Urothelium cell line (cell line): ENCODE measurements at regions not wholly inside any gene's neighbourhood (a gene's known extent, or its start where the extent isn't known, plus 50 kb on each side); places are given as distances from the start of the nearest gene placed in this dataset.

Experiments used
- DNase-seq: peaks from one replicate; pipeline ENCODE4 v3.0.0; 2011; ENCODE audit warnings: low spot score, mixed read lengths
- FAIRE-seq: peaks from 2 replicates; lab custom pipeline; 2011; peaks lifted over from hg19 to GRCh38; lab: Jason Lieb, UNC

GRCh38 chr10:27599546-27599945, 95.4 kb downstream of the RAB18 start:
- no peak for DNase-seq
- no peak for FAIRE-seq

- no peak for FAIRE-seq
- no peak for DNase-seq
Observed at GRCh38 chr10:27600930-27601329, 96.8 kb downstream of the RAB18 start.

- FAIRE-seq (no peak), DNase-seq (no peak)
Observed at GRCh38 chr10:27601503-27601902, 97.4 kb downstream of the RAB18 start.

DNA sequence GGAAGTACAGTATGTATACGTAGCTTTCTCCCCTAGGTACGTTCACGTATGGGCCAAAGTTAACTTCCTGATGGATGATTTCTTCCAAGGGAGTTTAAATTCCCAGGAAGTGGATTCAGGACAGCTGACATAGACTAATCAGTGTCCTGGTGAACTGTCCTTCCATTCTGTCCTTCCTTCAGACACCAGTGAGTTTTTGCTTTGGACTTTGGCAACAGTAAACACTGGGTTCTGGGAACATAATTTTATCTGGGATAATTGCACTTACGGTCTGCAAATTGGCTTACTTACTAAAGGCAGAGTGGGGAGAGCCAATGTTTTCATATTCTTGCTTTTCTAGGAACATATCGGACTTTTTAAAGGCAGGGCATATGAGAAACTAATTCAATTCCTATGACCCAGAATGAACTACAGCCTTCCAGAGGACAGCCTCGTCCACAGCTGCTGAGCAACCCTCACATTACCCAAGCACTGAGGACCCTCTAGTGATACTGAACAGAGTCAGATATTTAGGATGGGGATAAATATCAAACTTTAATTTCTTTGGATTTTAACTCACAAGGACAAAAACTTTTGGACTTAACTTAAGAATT, 97.9 kb downstream of the RAB18 start:
- DNase-seq = no peak

GRCh38 chr10:27603104-27603503, 99.0 kb downstream of the RAB18 start:
- FAIRE-seq (no peak), DNase-seq (no peak)

More for the DNA sequence above, 97.9 kb downstream of the RAB18 start:
- FAIRE-seq = no peak

DNA sequence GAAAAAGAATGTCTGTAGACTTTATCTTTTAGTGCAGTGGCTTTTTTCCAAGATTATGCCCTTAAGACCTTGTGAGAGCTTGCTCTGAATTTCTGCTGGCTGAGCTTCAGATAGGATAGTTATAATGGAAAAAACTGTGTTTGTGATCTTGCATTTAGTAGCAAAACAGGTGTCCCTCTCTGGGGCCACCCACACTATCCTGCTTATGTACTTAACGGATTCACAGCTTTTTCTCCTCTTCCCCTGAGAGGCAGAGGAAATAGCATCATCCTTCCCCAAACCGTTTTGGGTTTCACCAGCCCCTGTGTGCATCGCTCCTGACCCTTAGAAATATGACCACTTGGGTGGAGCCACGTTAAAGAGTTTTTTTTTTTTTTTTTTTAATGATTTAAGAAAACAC, 101.2 kb downstream of the RAB18 start:
- DNase-seq = no peak
- FAIRE-seq = no peak

DNA sequence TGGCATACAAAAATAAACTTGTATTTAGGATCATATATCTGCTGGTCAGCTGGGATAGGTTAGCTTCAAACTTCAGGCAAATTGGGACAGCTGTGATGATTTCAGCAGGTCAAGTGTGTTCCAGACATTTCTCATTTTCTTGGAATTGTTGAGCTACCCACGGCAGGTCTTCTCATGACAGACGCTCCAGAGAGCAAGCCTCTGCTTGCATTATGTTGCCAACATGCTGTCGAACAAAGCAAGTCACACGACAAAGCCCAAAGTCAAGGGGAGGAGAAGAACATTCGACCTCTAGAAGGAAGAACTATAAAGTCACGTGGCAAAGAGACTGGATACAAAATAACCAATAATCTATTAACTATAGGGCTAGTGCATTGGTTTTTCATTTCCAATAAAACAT, 103.5 kb downstream of the RAB18 start:
- FAIRE-seq (no peak), DNase-seq (no peak)

DNA sequence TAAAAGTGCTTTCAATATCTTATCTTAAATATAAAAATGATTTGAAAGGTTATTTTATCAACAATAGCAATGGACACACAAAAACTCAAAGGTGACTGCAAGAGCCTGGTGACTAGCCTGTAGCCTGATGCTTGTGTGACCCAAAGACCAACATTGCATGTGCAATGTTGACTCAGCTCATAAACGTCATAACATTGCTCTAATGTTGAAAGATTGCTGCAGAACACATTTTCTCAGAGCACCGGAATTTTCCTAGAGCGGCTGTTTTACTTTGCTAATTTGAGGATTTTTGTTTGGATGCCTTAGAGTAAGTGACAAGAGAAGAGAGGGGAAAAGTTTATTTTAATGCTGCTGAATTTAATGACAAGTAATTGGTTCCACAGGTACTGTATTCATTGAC, 107.1 kb downstream of the RAB18 start:
- FAIRE-seq (no peak), DNase-seq (no peak)

DNA sequence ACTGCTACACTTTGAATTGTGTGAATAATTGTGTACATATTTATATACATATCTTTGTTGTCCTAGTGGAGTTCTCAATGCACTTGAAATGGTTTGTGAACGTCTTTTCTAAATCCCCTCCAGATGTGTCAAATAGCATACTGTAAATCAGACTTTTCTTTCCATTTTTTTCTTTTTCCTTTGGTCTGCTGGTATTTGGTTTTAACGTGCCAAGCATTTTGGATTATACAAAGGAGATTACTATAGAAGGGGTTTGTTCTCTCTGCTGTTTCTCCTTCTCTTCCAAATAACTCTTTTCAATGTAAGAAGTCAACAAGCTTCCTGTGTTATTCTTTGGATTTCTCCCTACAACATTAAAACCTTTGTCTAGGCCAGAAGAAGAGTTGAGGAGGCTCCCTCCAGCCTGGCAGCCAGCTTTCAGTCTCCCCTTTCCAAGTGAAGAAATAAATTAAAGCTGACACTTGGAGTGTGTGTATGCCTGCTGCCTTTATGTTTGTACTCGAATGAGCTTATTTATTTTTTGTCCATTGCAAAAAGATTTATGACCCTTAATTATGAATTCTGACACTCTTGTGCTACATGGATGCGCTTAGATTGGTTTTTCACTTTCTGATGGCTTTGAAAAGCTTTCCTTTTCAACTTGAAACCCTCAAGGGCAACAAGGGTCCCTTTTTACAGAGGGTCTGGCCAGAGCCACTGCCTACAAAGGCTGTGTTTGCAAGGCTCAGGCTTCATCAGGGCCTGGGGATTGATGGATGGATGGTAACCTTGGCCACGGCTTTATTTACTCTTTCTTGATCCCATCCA, 107.8 kb downstream of the RAB18 start:
- no peak for FAIRE-seq
- no peak for DNase-seq

GRCh38 chr10:27612551-27613035, 108.5 kb downstream of the RAB18 start:
- no peak for DNase-seq

DNA sequence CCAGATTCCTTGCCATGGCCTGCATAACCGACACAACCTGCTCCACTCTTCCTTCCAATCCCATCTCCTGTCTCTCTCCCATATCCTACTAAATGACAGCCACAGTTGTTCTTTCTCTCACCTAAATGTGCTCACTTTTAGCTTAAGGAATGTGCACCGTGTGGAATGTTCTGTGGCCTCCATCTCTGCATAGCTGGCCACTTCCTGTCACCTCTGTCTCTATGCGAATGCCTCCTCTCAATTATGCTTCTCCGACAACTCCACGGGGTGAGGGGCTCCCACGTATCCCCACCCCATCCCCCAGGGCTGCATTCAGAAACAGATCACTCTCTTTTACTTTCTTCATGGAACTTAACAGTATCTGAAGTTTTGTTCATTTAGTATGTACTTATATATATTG, 110.7 kb downstream of the RAB18 start:
- FAIRE-seq (no peak), DNase-seq (peak; percentile 16)

More at GRCh38 chr10:27612551-27613035, 108.5 kb downstream of the RAB18 start:
- FAIRE-seq = no peak

GRCh38 chr10:27618036-27618615, 114.0 kb downstream of the RAB18 start:
- DNase-seq = no peak
- no peak for FAIRE-seq

DNA sequence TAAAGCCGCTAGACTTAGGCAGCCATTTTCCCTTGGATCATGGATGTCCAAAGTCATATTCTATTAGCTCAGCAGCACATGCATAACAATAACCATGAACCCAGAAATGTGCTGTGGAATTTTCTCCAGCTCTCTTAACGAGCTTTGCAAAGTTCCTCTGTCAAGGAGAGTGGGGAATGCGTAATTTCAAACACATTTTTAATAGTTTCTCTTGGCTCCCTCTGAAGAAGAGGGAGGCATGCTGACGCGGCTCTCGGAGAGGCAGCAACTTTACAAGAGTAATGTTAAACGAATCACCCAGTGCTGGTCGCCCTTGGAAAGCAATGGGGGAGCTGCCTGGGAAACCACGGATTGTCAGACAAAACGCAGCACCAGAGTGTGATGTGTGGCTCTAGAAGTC, 114.8 kb downstream of the RAB18 start:
- FAIRE-seq (no peak), DNase-seq (no peak)

DNA sequence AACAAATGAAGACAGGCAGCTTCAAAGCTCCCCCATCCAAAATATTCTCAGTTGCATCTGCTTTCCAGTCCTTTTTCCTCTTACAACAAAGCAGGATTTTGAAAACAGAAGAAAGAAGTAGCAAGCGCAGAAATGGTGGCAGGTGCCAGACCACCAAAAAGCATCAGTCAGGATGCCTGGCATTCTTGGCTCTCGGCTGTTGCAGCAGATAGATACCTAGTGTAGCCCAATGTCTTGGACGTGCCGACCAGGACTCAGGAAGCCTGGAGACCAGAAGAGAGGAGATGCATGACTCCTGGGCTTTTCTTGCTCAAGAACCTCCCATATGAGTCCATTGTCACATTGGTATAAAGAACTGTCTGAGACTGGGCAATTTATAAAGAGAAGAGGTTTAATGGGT, 115.2 kb downstream of the RAB18 start:
- no peak for DNase-seq
- no peak for FAIRE-seq

DNA sequence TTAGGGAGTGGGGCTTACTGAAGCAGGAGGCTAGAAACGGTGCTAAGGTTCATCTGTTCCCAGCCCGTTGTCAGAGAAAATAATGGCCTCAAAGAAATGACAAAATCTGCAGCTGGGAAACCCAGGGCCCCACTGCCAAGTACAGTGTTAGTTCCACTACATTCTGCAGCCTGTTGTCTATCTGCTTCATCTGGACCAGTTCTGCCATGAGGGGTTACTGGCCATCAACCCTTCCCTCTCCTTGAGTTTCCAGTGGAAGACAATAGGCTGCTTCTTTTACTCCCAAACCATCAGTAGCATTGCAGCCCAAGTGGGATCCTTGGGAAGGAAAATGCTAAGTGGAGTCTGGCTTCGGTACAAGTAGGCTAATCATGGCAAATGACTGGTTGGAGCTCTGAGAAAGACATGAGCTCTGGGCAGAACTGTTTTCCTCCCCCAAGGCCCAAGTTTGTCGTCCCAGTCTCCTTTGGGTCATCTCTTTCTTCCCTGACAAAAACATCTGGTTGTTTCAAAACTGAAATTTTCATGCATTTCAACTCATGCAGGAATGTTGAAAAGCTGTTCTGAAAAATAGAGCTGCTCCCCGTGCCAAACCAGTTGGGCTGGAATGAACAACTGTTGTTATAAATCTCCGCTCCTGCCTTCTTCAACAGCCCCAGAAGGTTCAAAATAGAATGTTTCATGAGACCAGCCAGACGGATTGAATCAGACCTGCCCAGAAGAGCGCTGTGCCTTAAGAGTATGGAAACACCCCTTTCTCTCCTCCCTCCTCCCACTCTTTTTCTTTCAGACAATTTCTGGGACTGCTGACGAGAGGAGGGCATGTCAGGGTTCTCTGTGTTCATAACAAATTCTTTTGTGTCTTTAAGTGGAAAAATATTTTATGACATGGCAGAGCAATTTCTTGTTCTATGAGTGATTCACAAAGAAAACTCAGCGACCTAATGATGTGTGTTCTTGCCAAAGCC, 116.6 kb downstream of the RAB18 start:
- DNase-seq = no peak
- FAIRE-seq = no peak

GRCh38 chr10:27621461-27621860, 117.4 kb downstream of the RAB18 start:
- DNase-seq (no peak), FAIRE-seq (no peak)

GRCh38 chr10:27622596-27622995, 118.5 kb downstream of the RAB18 start:
- DNase-seq (no peak), FAIRE-seq (no peak)
